ENCODE measurements at regions not wholly inside any gene's neighbourhood (a gene's known extent, or its start where the extent isn't known, plus 50 kb on each side); places are given as distances from the start of the nearest gene placed in this dataset.
"Not testable (repeated sequence)": the region's sequence is repeated elsewhere in the genome, so short reads cannot be mapped to it uniquely, and the experiment has no call there.

DNA sequence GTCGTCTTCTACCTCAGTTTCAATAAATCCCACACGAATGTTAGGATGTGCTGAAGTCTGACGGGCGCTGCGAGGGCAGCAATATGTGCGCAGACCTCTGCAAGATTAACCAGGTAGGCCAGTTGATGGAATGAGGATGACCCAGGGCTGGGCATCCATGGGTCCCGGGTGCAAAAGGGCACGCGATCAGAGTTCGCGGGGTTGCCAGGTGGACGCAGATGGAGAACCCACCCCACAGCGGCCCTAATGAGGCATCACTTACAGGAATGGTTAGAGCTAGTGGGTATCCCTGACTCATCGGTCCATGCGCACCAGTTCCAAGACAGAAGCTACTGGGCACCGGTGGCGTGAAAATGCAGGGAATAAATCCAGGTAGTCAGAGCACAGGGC, 2116.0 kb downstream of the TP53TG3F start:
- H3K36me3 Mint-ChIP-seq = peaks cover 70% of the 10 kb centered on the region
- H3K4me3 Mint-ChIP-seq = no peak overlapping the region
- POLR2A ChIA-PET = no interaction called here
- ATAC-seq = no peak
- peaks cover 66% of the 10 kb centered on the region for H3K9me3 Mint-ChIP-seq
- no peak overlapping the region for H3K27ac Mint-ChIP-seq
- TF ChIP-seq, protein P1, sequence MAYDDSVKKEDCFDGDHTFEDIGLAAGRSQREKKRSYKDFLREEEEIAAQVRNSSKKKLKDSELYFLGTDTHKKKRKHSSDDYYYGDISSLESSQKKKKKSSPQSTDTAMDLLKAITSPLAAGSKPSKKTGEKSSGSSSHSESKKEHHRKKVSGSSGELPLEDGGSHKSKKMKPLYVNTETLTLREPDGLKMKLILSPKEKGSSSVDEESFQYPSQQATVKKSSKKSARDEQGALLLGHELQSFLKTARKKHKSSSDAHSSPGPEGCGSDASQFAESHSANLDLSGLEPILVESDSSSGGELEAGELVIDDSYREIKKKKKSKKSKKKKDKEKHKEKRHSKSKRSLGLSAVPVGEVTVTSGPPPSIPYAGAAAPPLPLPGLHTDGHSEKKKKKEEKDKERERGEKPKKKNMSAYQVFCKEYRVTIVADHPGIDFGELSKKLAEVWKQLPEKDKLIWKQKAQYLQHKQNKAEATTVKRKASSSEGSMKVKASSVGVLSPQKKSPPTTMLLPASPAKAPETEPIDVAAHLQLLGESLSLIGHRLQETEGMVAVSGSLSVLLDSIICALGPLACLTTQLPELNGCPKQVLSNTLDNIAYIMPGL (CRISPR knock-in tag; IDR thresholded peaks at IDR 0.05) = no peak
- TF ChIP-seq, protein P2, sequence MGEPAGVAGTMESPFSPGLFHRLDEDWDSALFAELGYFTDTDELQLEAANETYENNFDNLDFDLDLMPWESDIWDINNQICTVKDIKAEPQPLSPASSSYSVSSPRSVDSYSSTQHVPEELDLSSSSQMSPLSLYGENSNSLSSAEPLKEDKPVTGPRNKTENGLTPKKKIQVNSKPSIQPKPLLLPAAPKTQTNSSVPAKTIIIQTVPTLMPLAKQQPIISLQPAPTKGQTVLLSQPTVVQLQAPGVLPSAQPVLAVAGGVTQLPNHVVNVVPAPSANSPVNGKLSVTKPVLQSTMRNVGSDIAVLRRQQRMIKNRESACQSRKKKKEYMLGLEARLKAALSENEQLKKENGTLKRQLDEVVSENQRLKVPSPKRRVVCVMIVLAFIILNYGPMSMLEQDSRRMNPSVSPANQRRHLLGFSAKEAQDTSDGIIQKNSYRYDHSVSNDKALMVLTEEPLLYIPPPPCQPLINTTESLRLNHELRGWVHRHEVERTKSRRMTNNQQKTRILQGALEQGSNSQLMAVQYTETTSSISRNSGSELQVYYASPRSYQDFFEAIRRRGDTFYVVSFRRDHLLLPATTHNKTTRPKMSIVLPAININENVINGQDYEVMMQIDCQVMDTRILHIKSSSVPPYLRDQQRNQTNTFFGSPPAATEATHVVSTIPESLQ (CRISPR knock-in tag; IDR thresholded peaks at IDR 0.05) = no peak
- TF ChIP-seq, protein P3, sequence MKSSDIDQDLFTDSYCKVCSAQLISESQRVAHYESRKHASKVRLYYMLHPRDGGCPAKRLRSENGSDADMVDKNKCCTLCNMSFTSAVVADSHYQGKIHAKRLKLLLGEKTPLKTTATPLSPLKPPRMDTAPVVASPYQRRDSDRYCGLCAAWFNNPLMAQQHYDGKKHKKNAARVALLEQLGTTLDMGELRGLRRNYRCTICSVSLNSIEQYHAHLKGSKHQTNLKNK (CRISPR knock-in tag; IDR thresholded peaks at IDR 0.05) = no peak
- TF ChIP-seq ZNF317 (CRISPR knock-in tag; IDR thresholded peaks at IDR 0.05; ENCODE audit: borderline replicate concordance, low read depth) (no peak), GABPB1 (CRISPR knock-in tag; IDR thresholded peaks at IDR 0.05) (no peak), ZBTB21 (CRISPR knock-in tag; IDR thresholded peaks at IDR 0.05; ENCODE audit: borderline replicate concordance) (no peak)
- no peaks in the 10 kb centered on the region for H3K4me1 Mint-ChIP-seq
- DNase-seq (ENCODE audit: low spot score) = no peak
- H3K27me3 Mint-ChIP-seq (ENCODE audit: low read depth) = peaks cover 6% of the 10 kb centered on the region
- CTCF ChIA-PET = no interaction called here

DNA sequence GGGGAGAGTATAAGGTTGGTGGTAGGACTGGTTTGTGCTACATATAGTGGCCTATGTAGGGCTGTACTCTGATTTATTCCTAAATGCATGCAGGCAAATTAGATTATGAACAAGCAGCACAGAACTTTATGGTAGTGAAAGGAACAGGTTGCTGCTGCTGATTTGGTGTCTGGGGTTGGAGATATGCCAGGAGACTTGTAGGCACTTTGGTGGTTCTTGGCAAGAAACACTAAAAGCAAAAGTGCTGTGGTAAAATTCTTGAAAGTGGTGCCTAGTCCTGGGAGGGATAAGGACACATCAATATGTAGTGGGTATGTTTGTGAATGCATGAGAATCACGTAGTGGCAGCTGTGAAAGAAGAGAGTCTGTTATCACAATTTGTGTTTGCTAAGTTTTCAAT, 2126.0 kb downstream of the TP53TG3F start:
- no peak overlapping the region for H3K27ac Mint-ChIP-seq

DNA sequence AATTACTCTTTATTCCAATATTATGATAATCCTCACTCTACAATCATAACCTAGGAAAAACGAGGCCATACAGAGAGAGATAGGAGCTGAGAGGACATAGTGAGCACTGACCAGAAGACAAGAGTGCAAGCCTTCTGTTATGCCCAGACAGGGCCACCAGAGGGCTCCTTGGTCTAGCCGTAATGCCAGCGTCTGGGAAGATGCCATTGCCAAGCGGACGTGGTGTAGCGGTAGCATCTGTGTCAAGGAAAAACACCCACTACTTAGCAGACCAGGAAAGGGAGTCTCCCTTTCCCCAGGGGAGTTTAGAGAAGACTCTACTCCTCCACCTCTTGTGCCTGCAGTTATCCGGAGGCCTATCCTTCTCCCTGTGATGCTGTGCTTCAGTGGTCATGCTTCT, 2131.5 kb downstream of the TP53TG3F start:
- H3K4me3 Mint-ChIP-seq; H3K27ac Mint-ChIP-seq; H3K4me1 Mint-ChIP-seq; POLR2A ChIA-PET; CTCF ChIA-PET; ATAC-seq; H3K27me3 Mint-ChIP-seq (ENCODE audit: low read depth): not testable (repeated sequence)
- peaks cover 65% of the 10 kb centered on the region for H3K36me3 Mint-ChIP-seq
- DNase-seq (ENCODE audit: low spot score) = peak; percentile 11
- peaks cover 63% of the 10 kb centered on the region for H3K9me3 Mint-ChIP-seq

More for the DNA sequence above, 2126.0 kb downstream of the TP53TG3F start:
- peaks cover 66% of the 10 kb centered on the region for H3K9me3 Mint-ChIP-seq
- peaks cover 69% of the 10 kb centered on the region for H3K36me3 Mint-ChIP-seq
- peaks cover 6% of the 10 kb centered on the region for H3K27me3 Mint-ChIP-seq (ENCODE audit: low read depth)
- ATAC-seq = no peak
- no peaks in the 10 kb centered on the region for H3K4me1 Mint-ChIP-seq
- CTCF ChIA-PET = no interaction called here
- H3K4me3 Mint-ChIP-seq = no peak overlapping the region
- POLR2A ChIA-PET = no interaction called here
- no peak for DNase-seq (ENCODE audit: low spot score)
- TF ChIP-seq, protein P4, sequence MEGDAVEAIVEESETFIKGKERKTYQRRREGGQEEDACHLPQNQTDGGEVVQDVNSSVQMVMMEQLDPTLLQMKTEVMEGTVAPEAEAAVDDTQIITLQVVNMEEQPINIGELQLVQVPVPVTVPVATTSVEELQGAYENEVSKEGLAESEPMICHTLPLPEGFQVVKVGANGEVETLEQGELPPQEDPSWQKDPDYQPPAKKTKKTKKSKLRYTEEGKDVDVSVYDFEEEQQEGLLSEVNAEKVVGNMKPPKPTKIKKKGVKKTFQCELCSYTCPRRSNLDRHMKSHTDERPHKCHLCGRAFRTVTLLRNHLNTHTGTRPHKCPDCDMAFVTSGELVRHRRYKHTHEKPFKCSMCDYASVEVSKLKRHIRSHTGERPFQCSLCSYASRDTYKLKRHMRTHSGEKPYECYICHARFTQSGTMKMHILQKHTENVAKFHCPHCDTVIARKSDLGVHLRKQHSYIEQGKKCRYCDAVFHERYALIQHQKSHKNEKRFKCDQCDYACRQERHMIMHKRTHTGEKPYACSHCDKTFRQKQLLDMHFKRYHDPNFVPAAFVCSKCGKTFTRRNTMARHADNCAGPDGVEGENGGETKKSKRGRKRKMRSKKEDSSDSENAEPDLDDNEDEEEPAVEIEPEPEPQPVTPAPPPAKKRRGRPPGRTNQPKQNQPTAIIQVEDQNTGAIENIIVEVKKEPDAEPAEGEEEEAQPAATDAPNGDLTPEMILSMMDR (IDR thresholded peaks at IDR 0.05) = no peak
- TF ChIP-seq KAT7 (CRISPR knock-in tag; IDR thresholded peaks at IDR 0.05; ENCODE audit: borderline replicate concordance) = no peak
- no peak for TF ChIP-seq NR1H2 (CRISPR knock-in tag; IDR thresholded peaks at IDR 0.05)
- no peak for TF ChIP-seq NR2C2 (CRISPR knock-in tag; IDR thresholded peaks at IDR 0.05)
- TF ChIP-seq, protein P5, sequence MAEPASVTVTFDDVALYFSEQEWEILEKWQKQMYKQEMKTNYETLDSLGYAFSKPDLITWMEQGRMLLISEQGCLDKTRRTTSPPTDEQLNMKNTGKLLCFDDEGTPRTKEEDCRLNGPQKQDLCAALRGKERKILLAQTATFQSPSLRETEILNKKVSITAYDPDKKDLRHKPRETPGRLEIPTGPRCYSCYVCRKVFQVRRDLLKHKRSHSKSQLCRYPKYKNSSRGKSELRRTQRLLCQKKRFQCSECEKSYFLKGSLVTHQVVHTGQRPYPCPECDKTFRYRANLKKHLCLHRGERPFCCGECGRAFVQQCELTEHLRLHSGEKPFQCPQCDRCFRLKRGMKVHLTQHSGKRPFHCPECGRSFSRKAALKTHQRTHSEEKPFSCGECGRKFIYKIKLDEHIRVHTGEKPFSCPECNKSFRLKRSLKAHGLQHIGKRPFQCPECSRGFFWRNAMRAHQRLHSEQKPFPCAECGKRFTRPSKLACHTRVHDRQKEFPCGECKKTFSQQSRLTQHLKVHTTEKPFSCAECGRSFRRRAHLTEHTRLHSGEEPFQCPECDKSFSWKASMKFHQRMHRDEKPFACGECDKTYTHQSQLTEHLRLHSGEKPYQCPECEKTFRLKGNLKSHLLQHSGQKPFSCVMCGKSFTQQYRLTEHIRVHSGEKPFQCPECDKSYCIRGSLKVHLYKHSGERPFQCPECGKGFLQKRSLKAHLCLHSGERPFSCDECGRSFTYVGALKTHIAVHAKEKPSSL (CRISPR knock-in tag; conservative IDR thresholded peaks at IDR 0.05) = no peak
- TF ChIP-seq HMGA2 (CRISPR knock-in tag; IDR thresholded peaks at IDR 0.05) = no peak
- no peak for TF ChIP-seq NFE2L1 (CRISPR knock-in tag; IDR thresholded peaks at IDR 0.05)

Measured in WTC11 (cell line).